Left cardiac atrium (tissue), 4 donors: ENCODE measurements at regions not wholly inside any gene's neighbourhood (a gene's known extent, or its start where the extent isn't known, plus 50 kb on each side); places are given as distances from the start of the nearest gene placed in this dataset.

Source experiments
- ATAC-seq, 2 donors: fragments of 200-7000 bp; cut with Tn5 transposase; one replicate each; pipeline ENCODE4 v1.9.1; 2020; ENCODE audit warnings: mild to moderate bottlenecking in 2 of 2, moderate library complexity in 2 of 2
- DNase-seq: peaks from one replicate; pipeline ENCODE4 v3.0.0-alpha.2; 2020
- intact Hi-C, 2 donors: fragments of 100-400 bp; cut with DNase I; formaldehyde crosslinking; loops; one replicate each; pipeline versions ENCODE4 v1.14.1 to v1.15.1; 2022 to 2023
- donor health status: DM: no; HTN: yes; CAD: no.
- donor health status: DM: no; HTN: yes; CAD: no; lungs with severe emphysema.
- donor health status: DM: yes; HTN: yes; CAD: no.
- donor health status: Dilated cardiomyopathy.

- no peak for DNase-seq
- intact Hi-C loops = no loop called here
- ATAC-seq = no peak
Observed at GRCh38 chr15:61798631-61799030, 261.6 kb downstream of the VPS13C start.

DNA sequence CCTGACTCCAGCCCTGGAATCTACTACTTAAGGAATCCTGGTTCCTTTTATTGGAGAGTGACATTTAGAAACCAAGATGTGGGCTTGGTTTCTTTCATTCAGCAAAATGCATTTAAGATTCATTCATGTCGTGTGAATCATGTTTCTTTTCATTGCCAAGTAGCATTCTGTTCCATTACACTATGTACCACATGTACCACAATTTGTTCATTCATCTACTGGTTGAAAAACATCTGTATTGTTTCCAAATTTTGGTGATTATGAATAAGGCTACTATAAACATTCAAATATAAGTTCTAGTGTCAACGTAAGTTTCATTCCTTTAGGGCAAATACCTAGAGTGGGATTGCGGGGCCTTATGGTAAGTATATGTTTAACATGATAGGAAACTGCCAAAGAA is 264.2 kb downstream of the VPS13C start:
- no peak for DNase-seq
- ATAC-seq = peak in 1 of 2 donors; percentile 24
- intact Hi-C loops = no loop called here

GRCh38 chr15:61794881-61795280 is 265.4 kb downstream of the VPS13C start:
- intact Hi-C loops = no loop called here
- ATAC-seq = no peak
- no peak for DNase-seq

DNA sequence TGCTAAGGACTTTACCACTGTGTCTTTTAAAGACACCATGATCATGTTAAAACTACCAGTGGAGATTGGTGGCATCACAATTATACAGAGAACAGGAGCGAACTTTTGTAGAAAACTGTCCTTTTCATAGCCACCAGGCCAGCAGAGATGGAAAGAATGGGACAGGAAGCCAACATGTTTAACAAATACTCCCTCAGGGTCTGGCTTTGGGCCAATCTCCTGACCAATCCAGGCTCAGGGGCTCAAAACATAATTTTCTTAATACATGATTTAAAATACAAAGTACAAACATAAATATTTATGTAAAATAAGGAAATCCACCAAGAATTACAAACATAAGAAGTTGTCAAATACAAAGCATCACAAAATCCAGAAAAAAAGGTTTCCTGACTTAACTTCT is 266.0 kb downstream of the VPS13C start:
- intact Hi-C loops = no loop called here
- ATAC-seq = no peak
- DNase-seq = no peak

DNA sequence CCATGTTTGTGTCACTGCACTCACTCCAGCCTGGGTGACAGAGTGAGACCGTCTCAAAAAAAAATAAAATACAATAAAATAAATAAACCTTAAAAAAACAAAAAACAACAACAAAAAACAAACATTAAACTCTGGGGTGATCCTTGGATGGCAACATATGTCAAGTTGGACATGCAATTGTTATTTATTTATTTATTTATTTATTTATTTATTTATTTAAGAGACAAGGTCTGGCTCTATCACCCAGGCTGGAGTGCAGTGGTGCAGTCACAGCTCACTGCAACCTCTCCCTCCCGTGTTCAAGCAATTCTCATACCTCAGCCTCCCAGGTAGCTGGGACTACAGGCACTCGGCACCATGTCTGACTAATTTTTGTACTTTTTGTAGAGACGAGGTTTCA is 275.5 kb downstream of the VPS13C start:
- DNase-seq (no peak), ATAC-seq (no peak)
- intact Hi-C loops = no loop called here

GRCh38 chr15:61780278-61780980 is 279.8 kb downstream of the VPS13C start:
- intact Hi-C loops = no loop called here
- no peak for ATAC-seq
- DNase-seq = no peak

DNA sequence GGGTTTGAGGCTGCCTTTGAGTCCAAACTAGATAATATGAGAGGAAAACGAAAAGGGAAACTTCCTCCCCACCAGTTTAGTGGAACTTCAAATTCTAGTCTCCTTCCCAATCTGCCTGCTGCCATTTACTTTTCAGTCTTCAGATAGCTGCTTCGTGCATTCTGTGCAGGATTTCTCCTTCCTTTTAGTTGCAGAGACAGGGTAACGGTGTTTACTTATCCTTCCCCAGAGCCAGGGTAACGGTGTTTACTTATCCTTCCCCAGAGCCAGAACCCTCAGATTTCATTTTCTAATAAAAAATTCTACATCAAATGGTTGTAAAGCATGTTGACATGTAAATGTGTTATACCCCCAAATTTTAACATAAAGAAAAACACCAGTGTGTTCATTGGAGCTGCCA is 282.6 kb downstream of the VPS13C start:
- ATAC-seq (no peak), DNase-seq (no peak)
- intact Hi-C loops = no loop called here

DNA sequence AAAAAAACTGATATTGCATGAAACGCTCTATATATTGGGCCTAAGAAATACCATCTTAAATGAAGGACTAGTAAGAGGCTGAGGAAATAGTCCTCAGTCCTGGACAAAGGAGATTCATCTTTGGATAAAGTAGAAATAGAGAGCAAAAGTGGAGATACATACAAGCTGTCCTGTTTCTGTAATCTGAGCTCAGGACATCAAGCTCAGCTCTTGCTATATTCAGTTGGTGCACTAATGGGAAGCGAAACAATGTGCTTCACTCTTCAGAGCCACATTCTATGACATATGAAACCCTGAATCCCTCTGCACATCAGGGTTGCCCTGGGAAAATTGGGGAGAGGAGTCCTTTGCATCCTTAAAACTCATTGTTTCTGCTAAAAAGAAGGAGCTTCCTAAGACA is 290.7 kb downstream of the VPS13C start:
- no peak for DNase-seq
- no peak for ATAC-seq
- intact Hi-C loops = no loop called here

- intact Hi-C loops = no loop called here
- DNase-seq (no peak), ATAC-seq (no peak)
Observed at GRCh38 chr15:61768131-61768530, 292.1 kb downstream of the VPS13C start.

- DNase-seq = no peak
- intact Hi-C loops = no loop called here
- no peak for ATAC-seq
Observed at GRCh38 chr15:61764981-61765380, 295.3 kb downstream of the VPS13C start.

- ATAC-seq = no peak
- DNase-seq = no peak
- intact Hi-C loops = no loop called here
Observed at GRCh38 chr15:61764141-61764540, 296.1 kb downstream of the VPS13C start.

- no peak for ATAC-seq
- intact Hi-C loops = no loop called here
- no peak for DNase-seq
Observed at GRCh38 chr15:61762676-61763075, 297.6 kb downstream of the VPS13C start.

DNA sequence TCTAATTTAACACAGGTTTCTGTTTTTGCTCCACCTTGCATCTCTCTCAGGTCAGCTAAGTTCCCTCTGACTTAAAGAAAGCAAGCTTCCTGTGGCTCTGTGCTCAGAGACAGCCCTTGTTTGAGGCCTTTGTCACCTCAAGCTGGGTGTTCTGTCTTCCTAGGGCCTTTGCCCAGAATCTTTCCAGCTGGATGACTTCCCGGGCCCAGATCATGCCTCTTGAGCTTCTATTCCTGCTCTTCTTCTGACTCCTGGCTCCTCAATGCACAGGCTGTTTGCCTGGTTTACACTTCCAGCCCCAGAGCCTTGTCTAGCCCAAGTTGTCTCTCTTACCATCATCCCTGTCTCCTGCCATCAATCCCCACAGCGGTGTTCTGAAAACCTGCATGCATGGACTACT is 300.6 kb downstream of the VPS13C start:
- intact Hi-C loops = no loop called here
- ATAC-seq = no peak
- DNase-seq = no peak

DNA sequence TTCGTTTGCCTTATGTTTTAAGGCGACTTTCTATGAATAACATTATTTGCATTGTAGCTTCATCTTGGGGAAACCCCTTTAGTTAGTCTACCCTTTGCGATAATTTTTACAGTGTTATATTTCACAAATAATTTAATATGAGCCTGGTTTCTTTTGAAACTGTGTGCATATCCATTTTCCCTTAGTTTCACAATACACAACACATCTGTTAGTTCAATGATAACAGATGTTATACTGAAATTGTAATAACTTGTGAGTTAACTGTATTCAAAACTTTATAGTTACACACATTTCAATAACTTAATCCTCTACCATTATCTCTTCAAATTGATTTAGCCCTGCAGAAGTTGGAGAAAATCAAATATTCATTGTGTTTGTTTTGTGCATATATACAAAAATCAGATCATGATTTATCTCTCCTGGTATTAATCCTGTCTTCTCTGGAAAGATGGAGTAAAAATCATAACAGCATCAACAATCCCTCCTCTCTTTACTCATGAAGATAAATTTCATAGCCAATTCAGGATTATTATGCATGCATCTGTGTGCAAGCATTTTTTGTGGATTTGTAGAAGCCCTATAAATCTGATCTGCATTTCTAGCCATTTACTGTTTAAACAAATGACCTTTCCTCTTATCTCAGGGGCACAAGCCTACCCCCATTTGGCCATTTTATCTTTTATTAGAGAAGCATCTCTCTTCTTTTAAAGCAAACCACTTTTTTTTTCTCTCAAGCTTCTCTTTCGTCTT is 304.0 kb downstream of the VPS13C start:
- DNase-seq (no peak), ATAC-seq (no peak)
- intact Hi-C loops = no loop called here

DNA sequence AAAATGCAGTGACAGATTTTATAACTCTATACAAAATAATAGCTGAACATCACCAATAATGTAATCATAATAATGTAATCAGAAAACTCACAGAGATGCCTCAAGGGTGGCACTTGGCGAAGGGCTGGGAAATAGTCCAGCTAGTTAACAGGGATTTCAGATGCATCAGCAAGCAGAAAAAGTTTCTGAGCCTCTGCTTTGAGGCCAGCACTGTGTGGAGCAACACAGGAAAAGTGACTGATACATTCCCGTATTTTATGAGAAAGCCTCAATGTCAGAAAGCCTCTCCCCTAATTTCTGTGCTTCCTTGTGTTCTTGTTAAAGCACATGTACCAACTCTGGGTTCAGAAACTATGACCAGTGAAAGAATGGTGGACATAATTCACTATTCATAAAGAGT is 304.8 kb downstream of the VPS13C start:
- no peak for DNase-seq

GRCh38 chr15:61753018-61753710 is 307.1 kb downstream of the VPS13C start:
- ATAC-seq (no peak), DNase-seq (no peak)
- intact Hi-C loops = no loop called here

More for the DNA sequence above, 304.8 kb downstream of the VPS13C start:
- intact Hi-C loops = no loop called here
- ATAC-seq = no peak

DNA sequence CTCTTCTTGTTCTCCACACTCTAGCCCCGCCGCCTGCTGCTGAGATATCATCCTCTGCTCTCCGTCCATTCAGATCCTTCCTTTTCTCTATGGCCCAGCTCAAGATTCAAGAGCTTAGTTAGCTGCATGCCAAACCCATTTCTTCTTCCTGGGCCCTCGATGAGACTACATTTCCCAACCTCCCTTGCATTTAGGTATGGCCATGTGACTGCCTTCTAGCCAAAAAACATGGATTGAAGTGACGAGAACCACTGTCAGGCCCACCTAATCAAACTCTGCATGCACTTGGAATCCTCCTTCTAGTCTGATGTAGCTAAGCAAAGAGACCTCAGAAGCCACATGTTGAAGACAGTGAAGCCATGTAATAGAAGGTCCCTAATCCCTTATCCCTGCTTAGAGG is 308.2 kb downstream of the VPS13C start:
- ATAC-seq (no peak), DNase-seq (no peak)
- intact Hi-C loops = no loop called here

GRCh38 chr15:61750271-61751084 is 309.8 kb downstream of the VPS13C start:
- intact Hi-C loops = no loop called here
- DNase-seq (no peak), ATAC-seq (no peak)

GRCh38 chr15:61749169-61749568 is 311.1 kb downstream of the VPS13C start:
- ATAC-seq (no peak), DNase-seq (no peak)
- intact Hi-C loops = no loop called here

DNA sequence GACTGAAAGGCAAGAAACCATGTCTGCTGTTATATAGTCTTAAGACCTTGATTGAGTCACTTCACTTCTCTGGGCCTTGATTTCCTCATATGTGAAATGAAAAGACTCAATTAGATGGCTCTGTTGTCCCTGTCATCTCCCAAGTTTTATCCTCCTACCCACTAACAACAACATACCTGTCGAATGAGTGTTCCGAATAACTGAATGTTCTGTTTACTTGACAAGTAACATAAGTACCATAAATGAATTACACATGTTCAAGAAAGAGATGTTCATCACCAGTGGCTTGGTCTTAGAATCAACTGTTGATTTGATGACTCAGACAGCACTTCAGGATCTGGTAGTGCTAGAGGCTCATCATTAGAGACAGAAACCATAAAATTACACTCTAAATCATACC is 311.7 kb downstream of the VPS13C start:
- ATAC-seq = no peak
- intact Hi-C loops = no loop called here

More for the DNA sequence above, 311.7 kb downstream of the VPS13C start:
- no peak for DNase-seq
